GM18511 (cell line): ENCODE measurements at regions not wholly inside any gene's neighbourhood (a gene's known extent, or its start where the extent isn't known, plus 50 kb on each side); places are given as distances from the start of the nearest gene placed in this dataset.
"Not testable (repeated sequence)": the region's sequence is repeated elsewhere in the genome, so short reads cannot be mapped to it uniquely, and the experiment has no call there.

Experiments used
- ATAC-seq: cut with Tn5 transposase; IDR thresholded peaks from one replicate; pipeline ENCODE4 v1.9.1; 2021; ENCODE audit warnings: mild to moderate bottlenecking, moderate library complexity; ENCODE audit not compliant: unreplicated experiment

DNA sequence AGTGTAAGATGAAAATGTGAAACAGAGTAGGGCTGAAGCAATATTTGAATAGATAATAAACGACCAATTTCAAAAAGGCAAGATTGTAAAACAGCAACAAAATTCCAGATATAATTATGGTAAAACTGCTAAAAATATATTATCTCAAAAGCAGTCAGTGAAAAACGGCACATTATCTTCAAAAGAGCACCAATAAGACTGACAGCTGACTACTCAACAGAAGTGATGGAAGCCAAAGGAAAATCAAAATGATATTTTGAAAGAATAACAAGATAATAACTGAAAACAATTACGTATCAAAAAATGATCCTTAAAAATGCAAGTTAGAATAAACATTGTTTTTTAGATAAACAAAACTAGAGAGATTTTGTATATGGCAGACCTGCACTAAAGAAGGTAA, 920.6 kb upstream of the FAM98A start:
- no peak for ATAC-seq

DNA sequence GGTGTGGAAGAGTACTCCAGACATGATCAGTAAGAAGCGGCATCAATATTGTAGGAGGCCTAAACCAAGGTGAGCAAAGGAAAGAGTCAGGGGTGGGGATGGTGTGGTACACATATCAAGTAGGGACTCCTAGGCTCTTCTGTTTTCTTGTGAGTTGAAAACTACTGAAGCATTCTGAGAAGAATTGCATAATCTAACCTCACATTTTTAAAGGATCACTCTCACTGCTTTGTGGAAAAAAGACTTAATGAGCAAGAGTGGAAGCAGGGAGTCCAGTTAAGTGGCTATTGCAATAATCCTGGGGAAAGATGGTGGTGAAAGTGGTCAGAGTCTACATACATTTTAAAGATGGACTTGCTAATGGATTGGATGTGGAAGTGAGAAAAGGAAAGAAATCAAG, 899.5 kb upstream of the FAM98A start:
- no peak for ATAC-seq

DNA sequence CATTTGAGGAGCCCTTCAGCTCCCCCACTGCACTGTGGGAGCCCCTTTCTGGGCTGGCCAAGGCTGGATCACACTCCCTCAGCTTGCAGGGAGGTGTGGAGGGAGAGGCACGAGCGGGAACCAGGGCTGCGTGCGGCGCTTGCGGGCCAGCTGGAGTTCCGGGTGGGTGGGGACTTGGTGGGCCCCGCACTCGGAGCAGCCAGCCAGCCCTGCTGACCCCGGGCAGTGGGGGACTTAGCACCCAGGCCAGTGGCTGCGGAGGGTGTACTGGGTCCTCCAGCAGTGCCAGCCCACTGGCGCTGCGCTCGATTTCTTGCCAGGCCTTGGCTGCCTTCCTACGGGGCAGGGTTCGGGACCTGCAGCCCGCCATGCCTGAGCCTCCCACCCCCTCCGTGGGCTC, 895.1 kb upstream of the FAM98A start:
- ATAC-seq: not testable (repeated sequence)

DNA sequence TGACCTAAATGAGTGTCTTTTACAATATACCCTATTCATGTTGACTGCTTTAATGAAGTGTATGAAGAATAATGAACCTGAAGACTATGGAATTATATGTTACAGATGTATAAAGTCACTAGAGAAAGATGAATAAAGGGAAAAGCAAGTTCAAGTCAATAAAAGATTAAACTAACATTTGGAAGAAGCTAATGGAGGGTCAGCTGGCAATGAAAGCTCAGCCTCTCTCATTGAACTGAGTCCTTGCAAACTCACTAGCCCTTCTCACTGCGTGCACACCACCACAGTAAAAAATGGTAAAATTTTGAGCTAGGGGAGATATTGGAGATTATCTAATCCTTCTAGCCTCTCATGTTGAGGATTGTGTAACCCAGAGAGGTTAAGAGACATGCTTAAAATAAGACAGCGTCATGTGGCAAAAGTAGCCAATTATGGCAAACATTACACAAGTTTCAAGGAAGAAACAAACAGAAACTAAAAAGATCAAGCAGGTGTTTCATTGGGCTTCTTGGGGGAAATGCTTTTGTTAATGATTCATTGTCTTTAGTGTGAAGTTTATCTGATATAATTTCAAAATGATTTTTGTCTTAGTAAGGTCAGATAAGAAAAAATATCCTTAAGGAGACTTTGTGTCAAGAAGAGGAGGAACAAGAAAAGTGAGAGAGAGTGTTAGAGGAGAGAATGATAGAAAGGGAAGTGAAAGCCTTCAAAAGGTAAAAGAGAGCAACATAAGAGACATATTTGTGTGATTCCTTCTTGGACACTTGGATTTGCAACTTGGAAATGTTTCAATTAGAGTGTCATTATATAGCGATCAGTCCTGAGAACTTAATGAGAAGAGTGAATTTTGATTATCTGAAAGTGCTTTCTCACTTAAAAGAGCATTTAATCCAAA, 893.7 kb upstream of the FAM98A start:
- no peak for ATAC-seq

DNA sequence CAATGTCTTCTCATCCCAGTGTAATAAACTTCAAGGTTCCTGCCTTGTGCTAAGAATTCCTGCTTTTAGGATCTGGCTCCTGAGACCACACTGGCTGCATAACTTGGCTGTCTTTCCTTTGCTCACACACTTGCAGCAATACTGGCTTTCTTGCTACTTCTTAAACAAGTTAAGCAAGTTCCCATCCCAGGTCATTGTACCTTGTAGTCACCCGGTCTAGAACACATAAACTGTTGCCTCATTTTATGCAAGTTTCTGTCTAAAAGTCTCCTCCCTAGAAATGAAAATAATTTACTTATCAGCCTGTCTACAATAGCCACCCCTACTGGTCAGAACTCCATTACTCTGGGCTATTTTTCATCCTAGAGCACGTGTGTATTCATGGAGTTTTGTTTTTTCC, 887.9 kb upstream of the FAM98A start:
- no peak for ATAC-seq

DNA sequence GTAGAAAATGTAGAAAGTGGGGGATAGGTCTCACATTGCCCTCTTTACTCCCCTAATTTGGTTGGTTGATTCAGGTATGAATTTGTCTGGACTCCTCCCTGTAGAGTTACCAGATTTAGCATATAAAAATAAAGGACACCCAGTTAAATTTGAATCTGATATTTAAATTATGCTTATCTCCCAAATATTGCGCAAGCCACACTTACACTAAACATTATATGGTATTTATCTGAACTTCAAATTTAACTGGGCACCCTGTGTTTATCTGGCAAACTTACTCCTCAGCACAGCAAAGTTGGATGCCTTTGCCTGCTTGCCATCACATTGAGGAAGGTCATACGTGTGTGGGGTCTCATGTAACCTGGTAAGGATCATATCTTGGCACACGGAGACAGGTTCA, 882.4 kb upstream of the FAM98A start:
- no peak for ATAC-seq

DNA sequence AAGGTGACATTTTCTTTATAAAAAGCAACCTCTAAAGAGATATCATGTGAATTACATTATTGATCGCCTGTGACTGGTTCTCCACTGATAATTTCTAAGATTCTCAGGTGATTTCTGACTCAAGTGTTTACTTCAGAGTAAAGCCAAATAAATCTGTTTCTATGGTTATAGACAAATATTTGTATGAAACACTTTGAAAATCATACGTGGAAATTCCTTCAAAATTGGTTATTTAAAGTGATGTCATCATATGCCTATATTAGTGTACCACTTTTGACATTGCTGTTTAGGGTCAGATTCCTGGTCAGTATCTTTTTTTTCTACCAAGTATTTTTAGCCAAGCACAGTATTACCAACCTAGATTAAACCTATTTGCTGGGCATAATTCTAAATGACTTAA, 881.3 kb upstream of the FAM98A start:
- ATAC-seq: no peak

DNA sequence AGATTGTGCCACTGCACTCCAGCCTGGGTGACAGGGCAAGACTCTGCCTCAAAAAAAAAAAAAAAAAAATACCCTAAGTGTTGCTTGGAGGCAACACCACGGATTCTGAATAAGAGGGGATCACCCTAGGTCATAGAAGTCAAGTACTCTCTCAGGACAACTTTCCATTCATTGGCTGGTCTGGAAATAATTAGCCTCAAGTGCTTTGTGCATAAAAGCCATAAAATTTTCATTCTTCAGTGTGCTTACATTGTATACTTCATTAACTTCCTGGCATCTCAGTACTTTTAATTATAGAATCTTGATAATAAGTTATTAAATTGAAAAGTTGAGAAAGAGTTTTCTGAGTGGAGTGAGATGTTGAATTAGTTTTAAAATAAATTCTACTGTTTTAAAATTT, 876.1 kb upstream of the FAM98A start:
- no peak for ATAC-seq

DNA sequence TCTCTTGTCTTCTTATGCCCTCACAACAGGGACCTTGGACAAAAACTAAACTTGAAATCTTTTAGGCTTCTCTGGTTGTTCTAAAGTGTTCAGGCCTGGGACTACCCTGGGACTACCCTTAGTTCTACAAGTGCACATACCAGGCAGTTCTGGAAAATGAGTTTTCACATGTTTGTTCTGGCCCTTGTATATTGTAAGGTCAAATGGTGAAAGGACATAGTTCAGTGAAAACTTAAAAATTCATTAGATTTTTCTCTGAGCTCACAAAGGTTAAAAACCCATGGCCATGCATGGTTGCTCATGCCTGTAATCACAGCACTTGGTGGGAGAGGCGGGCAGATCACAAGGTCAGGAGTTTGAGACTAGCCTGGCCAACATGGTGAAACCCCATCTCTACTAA, 875.5 kb upstream of the FAM98A start:
- ATAC-seq: no peak

DNA sequence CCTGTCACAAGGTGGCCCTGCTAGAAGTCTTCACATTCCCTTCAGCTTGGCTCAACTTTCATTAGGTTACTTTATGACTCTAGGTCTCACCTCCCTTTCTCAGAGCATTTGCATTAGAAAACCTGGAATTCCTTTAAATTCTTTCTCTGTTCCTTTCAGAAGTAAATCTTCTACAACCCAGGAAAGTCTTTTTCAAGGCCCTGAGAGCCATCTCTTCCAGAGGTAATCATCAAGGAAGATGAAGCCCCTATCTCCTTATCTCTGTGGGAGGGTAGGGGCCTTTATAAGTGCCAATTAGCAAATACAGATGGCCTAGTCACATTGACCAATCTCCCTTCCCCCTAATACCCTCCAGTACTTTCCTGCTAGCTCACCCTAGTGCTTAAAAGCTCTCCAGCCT, 848.0 kb upstream of the FAM98A start:
- ATAC-seq: no peak

DNA sequence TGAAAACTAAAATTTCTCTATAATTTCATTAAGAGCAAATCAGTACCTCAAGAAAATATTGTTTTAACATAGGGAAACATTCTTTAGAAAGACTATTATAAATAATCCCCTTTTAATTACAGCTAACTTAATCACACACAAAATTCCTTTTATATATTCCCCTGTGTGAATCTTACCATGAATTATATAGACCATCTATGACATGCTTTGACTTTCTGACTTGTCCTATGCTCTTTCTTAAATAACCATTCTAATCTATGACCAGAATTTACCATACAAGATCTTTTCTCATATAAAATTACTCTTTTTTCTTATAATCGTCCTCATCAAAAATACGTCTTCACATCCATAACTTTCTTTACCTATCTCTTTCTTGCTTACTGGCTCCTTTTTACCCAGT, 824.2 kb upstream of the FAM98A start:
- ATAC-seq: no peak

DNA sequence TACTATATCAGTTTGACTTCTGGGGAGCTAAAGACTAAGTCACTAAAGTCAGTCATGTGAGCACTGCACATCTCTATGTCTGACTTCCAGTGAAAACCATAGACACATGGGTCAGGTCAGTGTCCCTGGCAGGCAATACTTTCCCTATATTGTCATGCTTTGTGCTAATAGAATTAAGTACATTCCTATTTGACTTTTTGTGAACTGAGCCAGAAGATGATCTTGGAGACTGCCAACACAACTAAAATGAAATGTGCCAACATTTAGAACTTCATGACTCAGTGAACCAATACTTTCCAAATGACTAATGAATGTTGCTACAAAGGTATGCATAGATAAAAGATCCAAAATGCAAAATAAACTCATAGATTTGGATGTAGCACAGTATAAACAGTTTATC, 820.8 kb upstream of the FAM98A start:
- ATAC-seq: no peak

DNA sequence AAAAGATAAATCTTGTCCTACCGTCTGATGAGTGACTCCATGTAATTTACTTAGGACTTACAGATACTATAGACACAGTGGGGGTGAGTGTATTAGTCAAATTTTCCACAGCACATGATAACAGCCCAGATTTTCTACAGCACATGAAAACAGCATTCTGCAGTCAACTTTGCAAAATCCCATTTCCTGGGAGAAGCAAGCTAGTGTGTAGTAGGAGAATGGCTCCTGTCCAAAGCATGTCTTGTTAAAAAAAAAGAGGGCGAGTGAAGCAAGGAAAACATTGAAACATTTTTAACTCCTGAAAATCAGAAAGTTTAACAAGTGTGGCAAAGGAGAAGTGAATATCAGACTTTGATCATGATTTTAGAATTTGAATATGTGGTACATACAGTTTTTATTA, 817.8 kb upstream of the FAM98A start:
- ATAC-seq: no peak

DNA sequence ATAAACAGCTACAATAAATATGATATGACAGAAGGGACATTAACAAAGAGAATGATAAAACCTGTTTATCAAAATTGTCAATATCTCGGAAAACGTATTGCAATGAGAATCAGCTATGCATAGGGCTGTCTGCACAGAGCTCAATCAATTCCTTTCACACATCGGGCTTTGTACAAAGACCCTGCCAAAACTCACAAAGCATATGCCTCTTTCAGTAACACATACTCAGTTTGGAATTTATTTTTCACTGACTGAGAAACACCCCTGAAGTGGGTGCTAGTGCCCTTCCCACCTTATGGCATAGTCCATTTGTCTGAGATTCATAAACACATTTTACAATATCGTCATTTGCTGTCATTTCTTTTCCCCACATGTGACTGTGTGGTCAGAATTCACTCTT, 815.8 kb upstream of the FAM98A start:
- ATAC-seq: no peak

DNA sequence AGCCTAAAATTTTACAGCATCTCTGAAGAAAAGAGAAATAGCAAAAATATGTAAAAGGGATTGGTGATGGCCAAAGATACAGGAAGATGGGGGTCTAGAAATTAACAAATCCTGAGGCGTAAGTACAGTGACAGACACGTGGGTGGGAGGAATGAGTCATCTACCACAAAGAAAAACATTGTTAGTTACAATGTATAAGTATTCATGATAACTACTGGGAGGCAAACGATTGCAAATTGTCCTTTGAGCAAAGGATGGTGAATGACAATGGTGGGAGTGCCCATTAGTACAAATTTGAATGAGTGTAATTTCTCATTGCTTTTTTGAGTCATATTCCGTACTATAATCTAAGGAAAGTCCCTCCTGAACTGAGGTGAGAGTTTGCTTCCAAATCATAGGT, 809.0 kb upstream of the FAM98A start:
- no peak for ATAC-seq

DNA sequence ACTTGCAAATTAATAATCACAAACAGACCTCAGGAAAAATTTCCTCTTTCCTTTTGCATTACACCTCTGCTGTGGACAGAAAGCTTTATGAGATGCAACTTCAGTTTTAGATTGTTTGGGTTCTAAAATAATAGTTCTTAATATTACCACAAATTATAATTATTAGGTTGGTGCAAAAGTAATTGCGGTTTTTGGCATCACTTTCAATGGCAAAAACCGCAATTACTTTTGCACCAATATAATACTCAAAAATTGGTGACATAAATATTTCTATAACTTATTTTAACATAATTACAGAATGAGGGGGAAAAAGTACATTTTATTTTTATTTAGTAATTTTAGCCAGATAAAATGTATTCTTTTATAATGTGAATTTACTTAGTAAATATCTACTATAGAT, 804.4 kb upstream of the FAM98A start:
- no peak for ATAC-seq

DNA sequence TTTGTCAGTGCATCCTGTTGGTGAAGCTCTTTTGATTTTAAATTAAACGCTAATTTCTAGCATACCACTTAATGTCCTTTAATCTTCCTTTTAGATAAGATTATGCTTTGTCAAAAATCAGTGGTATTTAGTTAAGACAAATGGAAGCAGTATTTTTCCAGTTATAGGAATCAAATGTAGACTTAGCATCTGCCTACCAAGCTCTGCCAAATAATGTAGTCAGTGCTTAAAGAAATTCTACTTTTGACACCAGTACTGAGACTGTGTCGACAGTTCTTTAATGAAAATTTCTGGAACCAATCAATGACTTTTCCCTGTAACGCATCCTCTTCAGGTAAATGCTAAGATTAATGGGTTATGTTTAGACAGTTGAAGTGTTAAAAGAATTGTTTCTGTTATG, 803.3 kb upstream of the FAM98A start:
- ATAC-seq: no peak

DNA sequence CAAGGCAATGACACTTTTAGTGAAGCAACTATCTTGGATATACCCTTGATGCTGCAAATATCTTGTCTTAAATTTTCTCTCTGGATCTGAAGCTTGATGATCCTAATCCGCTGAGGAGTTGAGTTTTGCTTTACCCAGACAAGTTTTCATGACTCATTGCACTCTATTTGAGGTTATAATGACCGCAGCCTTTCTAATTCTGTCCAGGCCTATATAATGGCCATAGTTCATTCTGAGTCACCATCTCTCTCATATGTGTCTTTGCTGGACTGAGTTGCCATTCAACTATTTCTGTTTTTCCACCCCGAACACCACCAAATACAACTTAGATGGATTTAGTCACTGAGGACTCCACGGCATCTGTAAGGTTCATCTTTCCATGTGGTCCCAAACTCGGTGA, 802.1 kb upstream of the FAM98A start:
- ATAC-seq: no peak

DNA sequence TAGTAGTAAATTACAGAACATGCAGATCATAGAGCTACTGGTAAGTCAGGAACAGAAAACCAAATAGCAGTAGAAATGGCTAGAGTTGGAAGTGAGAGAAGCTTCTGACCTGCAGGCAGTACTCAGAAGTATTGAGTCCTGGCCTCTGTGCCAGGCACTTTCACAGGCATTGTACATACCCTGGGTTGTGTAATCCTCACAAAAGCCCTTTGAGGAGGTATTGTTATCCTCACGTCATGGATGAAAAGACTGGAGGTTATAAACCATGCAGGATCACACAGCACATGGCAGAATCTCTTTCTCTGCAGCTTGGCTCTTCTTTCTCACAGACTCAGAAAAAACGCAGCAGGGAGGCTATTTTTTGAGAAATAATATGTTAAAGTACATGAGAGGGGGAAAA, 789.3 kb upstream of the FAM98A start:
- ATAC-seq: no peak

DNA sequence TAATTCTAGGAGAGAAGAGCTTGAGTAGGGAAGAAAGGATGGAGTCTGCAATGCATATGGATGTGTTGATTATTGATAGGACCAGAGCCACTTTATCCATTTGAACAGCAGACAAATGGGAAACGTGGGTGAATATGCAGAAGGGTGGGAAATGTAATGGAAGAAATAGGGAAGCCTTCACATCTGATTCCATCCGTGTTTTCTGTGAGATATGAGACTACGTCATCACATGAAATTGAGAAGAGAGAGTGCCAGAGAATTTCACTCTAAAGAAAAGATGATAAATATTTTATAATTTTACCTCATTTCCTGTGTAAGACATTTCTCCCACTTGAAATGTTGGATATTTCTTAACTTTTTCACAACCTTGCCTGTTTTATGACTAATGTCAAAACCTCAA, 788.4 kb upstream of the FAM98A start:
- no peak for ATAC-seq

DNA sequence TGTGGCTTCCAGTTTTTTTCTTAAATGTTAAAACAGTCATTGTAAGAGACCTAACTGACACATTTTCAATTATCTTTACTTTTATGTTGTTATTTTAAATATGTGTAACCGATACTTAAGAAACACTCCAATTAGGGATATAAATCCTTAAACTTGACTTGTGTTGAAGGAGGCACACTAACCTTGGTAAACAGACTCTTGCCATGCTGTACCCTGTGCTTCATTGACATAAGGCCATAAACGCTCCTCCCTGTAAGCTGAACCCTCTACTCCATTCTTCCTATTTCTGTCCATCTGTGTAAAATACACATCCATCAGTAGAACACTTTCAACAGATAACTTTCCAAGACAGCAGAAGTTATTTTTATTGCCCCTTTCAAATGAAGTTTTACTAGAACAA, 780.5 kb upstream of the FAM98A start:
- ATAC-seq: no peak

DNA sequence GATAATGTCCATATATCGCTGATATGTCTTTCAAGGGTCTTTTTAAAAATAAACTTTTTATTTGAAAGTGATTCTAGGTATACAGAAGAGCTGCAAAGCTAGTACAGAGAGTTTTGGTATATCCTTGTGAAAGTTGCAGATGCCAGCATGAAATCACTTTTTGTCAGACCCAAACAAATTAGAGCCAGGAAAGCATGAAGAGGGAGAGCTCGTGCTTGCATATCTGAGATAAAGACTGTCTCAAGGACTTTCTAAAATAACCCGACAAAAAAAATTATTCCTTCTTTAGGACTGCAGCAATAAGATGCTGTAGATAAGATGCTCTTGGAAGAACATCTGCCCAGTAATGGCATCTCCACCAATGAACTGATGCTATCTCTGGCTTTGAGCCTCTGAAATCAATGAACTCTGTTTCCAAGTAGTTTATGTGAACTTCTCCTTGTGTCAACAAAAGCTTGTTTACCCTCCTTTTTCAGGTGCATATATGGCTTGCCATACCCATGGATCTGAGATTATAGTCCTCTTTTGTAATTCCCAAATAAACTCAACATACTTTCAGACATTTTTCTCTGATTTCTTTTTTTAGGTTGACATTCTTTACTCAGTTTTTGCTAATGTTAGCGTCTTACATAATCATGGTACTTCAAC, 774.6 kb upstream of the FAM98A start:
- ATAC-seq: no peak

DNA sequence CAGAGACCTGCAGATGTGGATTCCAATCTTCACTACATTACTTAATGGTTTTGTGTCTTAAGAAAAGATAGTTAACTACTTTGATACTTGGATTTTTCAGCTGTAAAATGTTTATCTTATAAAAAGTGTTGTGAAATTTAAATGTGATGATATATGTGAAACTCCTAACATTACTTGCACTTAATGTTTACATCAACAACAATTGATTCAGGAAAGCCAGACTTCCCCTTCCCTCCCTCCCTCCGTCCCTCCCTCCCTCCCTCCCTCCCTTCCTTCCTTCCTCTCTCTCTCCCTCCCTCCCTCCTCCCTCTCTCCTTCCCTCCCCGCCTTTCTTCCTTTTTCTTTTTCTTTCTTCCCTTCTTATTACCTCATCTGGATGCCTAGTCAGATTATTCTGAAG, 773.9 kb upstream of the FAM98A start:
- no peak for ATAC-seq
